ENCODE measurements at regions not wholly inside any gene's neighbourhood (a gene's known extent, or its start where the extent isn't known, plus 50 kb on each side); places are given as distances from the start of the nearest gene placed in this dataset.

DNA sequence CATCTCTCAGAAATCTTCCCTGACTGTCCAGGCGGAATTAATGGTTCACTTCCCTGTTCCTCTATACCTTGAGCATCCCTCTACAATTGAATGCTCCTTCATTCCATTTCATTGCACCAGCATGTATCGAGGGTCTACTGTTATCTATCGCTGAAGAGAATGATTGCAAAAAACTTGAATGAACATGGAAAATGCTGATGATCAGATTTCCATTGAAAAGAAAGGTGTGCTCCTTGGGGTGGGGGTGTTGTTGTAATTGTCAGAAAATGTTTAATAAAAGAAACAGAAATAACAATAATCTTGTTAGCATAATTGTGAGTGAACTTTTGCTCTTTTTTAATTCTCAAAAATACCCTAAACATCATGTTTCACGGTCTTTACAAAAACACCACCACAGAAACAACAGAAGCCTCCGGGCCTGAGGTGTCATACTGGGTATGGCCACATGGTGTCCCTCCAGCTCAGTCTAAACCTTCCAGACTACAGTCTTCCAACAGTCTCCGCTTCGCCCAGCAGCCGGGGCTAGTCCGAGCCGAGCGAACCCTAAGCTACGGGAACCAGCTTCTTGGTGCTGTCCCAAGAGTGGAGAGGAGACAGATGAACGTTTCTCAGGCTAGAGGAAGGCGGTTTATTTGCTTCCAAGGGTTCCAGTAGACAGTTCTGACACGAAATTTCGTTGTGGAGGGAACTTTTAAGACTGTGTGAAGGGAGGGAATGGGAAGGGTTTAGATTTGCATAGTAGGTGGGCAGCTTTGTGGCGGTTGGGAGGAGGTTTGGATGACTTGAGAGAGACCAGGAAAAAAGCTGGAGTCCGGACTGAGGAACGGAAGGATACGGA is 75.8 kb upstream of the ZBED5 start:
- TF ChIP-seq SP1 (IDR thresholded peaks at IDR 0.05) (no peak), ZNF384 (IDR thresholded peaks at IDR 0.05) (peak; percentile 97; the same call in 1 of the 2 replicates), ELF4 (IDR thresholded peaks at IDR 0.05) (no peak), BHLHE40 (IDR thresholded peaks at IDR 0.05; ENCODE audit: borderline replicate concordance) (no peak), NFRKB (IDR thresholded peaks at IDR 0.05) (no peak), TARDBP (IDR thresholded peaks at IDR 0.05) (no peak), SUZ12 (IDR thresholded peaks at IDR 0.05) (no peak), FOXM1 (IDR thresholded peaks at IDR 0.05; ENCODE audit: borderline replicate concordance) (no peak), FOXK2 (IDR thresholded peaks at IDR 0.05) (no peak), L3MBTL2 (conservative IDR thresholded peaks at IDR 0.05) (0 out of 2 replicates have a peak, but pooled peaks have one; percentile 13)
